NOMO-1 treated with dmso at 0.1 percent for 144 hours (cell line): ENCODE measurements at regions not wholly inside any gene's neighbourhood (a gene's known extent, or its start where the extent isn't known, plus 50 kb on each side); places are given as distances from the start of the nearest gene placed in this dataset.
A peak's percentile ranks its signal among the peaks of the same experiment; 100 is the strongest.

Source experiments
- DNase-seq: peaks from one replicate; lab custom pipeline; 2025; ENCODE audit not compliant: unreplicated experiment; lab: John Stamatoyannopoulos, UW

DNA sequence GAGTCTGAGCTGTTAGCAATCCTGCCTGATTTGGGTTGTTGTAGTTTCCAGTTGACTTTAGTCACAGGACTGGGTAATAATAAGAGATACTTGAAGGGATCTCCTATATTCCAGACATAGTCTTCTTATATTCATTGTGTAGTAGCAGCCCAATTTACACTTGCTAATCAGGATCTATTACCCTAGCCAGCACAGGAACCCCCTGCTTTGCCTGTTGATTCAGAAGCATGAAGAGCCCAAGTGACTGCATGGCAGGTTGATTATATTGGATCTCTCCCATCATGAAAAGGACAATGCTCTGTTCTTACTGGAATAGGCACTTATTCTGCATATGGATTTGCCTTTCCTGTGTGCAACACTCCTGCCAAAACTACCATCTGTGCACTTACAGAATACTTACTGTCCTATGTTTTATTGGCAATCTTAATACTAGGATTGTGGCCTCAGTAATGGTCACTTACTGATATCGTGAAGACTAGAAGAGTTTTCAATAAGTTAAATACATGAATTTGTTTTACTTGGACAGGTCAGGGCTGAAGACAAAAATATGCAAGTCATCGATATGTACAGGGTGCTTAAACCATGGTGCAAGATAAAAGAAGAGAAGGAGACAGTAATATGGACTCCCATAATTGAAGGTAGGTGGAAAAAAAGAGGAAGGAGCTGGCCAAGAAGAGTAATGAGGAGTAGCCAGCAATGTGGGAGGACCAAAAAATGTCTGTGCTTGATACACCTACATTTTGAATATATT lies 304.1 kb downstream of the MCTP2 start:
- DNase-seq = no peak

DNA sequence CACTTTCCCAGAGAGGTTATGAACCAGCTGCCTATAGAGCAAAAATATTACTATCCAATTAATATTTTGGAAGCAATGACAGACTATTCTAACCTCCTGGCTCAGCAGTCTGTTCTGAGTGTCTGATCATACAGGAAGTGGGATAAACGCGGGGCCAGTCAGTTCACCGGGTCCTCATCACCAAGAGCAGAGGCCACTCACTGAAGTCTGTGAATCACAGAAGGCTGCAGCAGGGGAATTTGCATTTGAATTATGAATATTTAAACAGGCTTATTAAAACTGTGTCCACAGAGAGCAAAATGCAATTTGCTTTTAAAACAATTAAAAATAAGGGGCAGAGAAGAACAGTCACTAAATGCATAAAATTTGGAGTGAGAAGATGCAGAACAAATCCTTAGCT lies 305.2 kb downstream of the MCTP2 start:
- no peak for DNase-seq

DNA sequence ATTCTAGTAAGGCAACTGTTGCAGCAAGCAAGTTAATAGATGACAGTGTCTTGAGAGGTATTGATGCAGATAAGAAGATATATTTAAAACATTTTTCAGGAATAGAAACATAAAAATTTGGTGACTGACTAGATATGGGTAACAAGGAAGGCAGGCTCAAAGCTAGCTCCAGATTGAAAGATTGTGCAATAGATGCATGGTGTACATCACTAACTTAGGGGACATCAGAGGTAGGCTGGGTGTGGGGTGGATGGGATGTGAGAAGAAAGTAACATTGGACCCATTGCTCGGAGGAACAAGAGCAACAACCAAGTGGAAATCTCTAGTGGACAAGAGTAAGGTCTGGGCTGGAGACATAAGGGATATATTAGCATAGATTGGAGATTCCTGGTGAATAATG lies 306.9 kb downstream of the MCTP2 start:
- no peak for DNase-seq

DNA sequence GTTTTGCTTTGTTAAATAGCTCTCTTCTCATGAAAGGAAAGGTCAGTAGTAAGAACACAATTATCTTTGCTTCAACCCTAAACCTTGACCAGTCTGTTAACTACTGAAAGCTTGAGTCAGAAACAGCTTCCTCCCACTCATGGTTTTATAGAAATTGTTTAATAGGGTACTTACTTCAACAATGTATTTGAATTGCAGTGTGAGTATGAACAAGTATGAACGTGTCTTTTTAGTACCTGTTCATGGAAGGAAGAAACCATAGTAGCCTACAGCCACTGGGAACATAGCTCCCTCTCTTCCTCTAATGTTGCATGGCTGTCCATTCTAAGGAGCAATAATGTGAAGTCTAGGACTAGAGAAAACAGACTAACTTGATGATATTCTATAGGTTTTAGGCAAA lies 311.0 kb downstream of the MCTP2 start:
- DNase-seq = no peak

DNA sequence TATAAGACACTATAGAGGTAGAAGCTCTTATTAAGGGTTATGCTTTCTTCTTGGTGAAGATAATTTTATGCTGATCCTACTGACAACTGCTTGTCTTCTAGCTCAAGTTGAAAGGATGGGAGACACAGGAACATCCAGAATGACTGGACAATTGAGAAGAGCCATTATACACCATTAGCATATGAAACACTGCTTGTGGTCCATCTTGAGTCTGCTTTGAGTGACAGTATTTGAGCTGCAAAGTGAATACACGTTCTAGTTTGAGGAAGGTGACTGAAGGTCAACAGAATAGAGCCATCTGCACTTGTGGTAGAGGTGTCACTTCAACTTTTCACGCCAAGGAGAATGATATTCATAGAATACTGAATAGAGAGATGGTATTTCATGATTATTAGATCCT lies 315.4 kb downstream of the MCTP2 start:
- DNase-seq = no peak

DNA sequence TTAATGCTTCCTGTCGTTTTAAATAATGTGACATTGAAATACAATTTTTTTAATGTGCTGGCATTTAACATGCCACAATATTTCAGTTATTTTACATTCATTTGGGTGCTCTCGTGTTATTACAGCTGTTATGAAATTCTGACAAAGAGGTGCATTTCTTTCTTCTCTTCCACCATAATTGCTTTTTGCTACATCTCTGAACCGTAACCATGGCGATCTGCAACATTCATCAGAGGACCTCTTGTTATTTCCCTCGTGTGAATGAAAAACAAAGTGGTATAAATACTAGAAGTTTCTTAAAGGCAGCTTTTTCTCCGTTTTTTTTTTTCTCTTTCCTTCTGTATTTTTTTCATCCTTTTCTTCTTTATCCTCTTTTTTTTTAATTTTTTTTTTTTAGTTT lies 316.4 kb downstream of the MCTP2 start:
- no peak for DNase-seq

DNA sequence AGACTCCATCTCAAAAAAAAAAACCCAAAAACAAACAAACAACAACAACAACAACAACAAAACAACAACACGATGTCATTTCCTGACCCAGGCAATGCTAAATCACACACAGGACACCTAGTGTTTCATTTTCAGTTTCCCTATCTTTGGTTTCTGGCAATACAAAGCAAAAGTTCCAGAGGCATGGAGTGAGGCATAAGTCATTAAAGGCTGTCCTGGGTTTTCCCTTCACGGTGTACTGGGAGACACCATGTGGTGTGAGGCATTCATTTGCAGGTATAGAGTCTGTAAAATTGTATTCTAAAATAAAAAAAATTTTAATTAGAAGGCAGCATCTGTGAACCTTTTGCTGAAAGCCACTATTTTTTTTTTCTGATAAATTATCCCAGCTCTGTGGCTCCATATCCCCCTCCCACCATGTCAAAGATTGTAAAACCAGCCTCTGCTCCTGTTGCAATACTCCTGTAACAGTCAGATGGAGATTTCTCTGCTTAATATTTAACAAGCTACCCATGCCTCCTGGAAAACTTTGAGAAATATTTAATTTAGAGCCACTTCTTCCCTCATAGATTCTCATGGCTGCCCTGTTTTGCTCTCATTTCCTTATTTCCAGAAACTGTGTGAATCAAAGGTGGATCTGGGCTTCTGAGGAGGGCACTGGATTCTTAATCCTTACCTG lies 324.6 kb downstream of the MCTP2 start:
- no peak for DNase-seq

DNA sequence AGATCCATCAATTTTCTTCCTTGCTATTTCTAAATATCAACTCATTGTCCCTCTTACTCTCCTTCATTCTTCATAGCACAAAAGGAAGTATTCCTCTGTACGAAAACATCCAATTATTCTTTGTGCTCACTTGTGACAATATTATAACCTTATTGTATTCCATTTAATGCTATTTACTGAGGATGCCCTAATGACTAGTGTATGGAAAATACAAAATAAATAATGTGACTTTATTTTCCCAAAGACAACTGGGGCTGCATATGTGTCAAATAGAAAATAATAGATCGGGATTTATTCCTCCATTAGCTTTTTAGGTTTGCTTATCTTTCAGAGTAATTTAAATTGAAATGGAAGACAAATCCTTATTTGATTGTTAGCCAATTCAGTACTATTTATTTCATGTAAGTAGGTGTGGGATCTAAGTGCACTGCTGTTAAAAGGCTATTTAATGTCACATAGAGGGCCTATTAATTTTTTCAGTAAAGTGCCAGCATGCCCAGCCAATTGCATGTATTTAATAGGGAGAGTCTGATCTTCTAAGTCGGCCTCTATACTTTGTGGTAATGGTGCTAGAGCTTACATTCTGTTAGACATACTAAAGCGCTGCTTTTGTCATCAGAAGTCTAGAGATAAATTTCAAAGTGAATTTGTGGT lies 329.8 kb downstream of the MCTP2 start:
- DNase-seq = no peak

DNA sequence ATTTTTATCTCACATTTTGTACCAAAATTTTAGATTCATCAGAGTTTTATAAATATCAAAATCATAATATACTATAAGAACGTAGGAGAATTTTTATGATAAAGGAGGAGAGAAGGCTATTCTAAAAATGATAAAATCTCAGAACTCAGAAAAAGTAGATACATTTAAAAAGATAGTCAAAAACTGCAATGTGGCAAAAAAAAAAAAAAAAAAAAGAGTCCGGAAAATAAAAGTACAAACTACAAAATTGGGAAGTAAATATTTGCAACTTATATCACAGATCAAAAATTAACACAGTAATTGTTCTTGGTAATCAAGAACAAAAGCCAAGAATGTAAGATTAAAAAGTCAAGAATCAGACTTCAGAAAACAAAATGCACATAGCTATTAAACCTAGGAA lies 332.1 kb downstream of the MCTP2 start:
- no peak for DNase-seq

DNA sequence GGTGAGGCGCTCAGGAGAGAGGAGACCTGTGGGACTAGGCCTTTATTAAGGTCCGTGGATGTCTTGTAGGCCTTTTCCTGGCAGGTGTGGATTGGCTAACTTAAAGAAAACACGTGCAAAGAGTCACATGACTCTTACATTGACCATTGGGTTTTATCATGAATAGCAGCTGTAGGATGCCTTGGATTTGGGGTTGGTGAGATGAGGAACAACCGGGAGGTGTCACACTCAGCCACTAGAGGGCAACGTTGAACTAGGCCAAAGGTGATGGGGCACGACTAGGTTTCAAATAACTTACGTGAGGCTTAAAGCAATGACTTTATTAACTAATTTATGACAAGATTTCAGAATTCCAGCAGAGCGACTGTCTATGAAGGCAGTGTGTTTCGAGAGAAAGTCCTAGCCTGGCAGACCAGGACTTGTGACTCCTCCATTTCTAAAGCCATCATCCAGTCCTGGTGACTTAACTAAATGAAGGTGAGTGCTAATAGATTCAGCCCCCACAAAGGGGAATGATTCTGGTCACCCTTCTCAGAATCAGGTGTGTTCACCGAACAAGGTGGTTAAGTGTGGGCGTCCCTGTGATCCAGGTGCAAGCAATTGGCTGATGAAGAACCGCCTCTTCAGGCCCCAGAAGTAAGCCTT lies 345.6 kb downstream of the MCTP2 start:
- DNase-seq = peak; percentile 12

DNA sequence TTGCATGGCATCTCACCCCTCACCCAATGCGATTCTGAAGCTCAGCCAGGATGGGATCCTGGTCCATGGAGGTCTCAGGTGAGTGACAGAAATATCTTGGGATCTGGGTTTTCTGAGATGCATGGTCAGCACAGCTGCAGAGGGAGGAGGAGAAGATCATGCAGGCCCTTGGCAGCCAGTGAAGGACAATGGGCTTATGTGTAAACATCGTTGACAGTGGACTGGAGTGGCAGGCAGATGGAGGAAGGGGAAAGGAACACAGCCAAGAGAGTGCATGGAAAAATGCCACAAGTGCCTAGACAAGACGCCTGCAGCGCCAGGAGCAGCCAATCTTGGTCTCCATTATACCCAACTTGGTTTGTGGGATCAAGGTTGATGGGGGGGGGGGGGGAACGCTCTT lies 347.9 kb downstream of the MCTP2 start:
- no peak for DNase-seq

DNA sequence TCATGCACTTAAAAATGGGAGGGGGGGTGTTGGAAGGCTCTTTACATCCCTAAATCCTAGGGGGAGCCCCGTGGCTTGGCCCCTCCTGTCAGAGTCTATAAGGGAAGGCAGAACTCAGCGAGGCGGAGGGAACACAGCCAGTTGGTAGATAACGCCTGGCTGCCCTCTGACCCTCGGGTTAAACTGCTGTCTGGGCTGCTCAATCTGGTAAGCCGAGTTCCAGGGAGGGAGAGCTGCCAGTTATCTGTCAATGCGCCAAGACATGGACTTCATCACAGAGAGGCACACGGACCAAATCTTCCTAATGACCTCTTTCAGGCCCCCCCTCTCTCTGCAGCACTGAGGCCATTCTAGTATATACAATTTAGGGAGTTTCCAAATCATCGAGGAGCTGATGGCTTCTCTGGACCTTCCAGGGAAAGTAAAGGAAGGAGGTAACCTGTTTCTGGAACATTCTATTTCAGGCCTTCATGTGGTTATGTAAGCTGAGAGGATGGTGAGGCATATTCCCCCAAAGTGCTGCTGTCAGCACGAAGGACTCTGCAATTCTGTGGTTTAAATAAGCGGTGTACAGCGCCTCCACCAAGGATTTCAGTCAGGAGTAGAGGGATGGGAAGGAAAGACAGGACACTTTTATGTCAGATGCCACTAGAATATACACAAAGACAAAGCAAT lies 349.0 kb downstream of the MCTP2 start:
- DNase-seq = no peak

DNA sequence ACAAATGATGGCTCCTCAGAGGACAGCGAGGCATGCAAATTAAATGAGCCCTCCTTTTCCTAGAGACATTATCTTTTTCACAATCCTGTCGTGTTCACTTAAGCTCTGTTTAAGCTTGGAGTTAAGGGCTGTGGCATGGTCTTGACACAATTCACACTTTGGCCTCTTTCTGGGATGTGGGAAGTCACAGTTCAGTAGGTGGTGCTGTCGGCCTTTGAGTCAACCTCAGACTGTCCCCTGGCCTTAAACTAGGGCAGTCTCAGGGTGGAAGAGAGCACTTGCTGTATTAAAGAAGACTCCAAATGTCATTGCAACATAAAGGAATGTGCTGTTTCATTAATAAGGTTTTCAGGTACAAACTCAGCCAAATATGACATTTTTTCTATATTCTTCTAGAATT lies 351.0 kb downstream of the MCTP2 start:
- peak; percentile 35 for DNase-seq

DNA sequence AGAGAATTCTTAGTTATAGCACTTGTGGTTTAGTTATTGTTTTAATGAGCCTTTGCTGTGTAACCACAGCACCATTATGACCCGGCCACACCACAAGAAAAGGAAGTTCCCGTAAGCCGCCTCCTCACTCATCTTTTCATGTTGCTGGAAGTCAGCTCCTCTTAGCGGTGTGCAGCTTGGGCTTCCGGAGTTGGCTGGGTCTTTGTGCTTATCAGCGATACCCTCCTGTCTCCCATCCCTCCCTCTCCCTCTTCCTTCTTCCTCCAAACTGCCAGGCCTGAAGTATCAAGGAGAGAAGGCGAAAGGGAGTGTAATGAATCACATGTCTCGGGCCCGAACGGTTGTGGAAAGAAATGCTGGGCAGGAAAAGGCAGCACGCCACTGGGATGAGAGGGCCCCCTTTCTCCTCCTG lies 353.5 kb downstream of the MCTP2 start:
- peak; percentile 83 for DNase-seq

DNA sequence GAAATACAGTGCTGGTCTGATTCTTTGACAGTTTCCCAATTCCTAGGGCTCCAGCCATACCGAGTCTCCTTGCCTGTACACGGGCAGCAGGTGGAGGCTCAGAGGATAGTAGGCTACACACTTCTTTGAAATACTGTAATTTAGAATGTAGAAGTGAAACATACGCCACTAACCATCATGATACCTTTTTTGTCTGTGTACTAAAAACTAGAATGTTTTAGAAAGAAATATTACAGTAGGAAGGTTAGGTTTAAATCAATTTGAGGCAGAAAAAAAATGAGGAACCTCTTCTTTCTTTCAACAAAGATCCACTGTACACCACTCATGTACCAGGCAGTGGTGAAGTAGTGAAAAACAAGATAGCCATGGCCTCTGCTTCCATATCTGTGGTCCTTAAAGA lies 354.7 kb downstream of the MCTP2 start:
- no peak for DNase-seq

DNA sequence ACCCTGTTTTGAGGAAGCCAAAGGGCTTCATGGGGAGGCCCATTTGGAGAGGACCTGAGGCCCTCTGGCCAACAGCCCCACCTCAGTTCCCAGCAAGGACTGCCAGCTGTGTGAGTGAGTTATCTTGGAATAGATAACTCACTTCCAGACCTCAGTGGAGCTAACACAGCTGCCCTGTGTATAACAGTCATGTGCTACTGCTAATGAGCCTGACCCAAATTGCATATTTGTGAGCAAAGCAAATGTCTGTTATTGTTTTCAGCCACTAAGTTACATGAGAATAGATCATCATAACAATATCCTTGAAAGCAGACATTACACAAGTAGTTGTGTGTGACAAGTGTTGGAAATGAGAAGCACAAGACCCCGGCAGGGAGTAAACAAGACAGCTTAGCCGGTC lies 355.8 kb downstream of the MCTP2 start:
- no peak for DNase-seq

DNA sequence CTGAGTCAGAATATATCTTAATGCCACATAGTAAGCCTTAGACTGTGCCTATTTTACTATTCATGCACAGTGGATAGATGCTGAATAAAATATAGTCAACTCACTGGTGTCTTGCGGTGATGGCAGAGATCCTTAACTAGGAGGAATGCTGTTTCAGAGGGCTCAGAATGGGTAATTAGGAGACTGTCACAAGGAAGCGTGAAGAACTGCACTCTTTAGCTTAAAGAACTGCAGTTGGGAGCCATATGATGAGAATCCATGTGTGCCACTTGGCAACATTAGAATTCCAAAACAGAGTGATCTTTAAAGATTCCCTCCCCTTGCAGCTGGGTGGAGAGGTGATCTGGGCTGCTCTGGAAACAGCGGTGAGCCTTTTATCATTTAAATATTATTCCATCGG lies 357.6 kb downstream of the MCTP2 start:
- no peak for DNase-seq

DNA sequence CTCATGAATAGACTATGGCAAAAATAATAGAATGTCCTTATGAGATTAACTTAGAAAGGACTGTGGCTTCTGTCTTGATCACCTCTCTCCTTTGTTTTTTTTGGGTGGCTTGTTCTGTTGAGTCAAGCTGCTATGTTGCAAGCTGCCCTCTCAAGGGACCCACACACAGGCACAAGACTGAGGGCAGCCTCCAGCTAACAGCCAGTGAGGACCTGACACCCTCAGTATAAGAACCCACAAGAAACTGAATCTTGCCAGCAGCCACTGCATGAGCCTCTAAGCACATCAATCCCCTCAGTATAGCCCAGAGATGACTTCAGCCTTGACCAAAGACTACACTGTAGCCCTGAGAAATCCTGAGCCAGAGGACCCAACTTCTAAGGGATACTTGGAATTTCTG lies 361.1 kb downstream of the MCTP2 start:
- no peak for DNase-seq

DNA sequence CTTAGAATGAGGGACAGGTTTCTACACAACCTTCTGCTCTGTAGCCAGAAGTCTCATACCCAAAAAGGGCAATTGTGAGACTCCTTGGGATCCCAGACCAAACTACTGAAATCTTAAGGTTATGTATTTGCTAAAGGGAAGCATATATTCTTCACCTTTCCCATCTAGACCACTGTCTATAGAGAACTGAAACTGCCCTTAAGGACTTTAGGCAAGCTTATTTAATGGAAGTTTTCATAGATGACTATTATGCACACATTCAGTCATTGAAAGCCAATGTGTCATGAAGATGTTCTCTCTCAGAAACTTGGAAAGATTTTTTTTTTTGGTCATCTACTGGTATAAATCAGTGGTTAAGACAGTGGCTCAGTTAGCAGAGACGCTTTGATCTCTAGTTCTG lies 365.3 kb downstream of the MCTP2 start:
- DNase-seq = no peak

DNA sequence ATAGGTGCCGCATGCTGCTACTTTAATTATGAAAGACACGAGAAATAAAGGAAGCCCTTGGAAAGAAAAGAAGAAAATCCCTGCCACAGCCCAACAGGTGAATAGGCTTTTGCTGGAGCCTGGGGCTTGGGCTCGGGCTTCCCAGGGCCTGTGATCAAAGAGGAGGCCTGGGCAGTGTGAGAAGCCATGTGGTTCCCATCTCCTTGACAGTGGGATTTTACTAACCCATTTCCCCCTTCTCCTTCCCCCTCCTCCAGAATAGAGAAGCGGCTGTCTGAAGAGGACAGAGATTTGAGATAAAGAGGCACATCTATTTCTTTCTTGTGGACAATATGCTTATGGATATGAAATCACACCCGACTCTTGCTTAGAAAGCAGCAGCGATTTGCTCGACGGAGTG lies 369.1 kb downstream of the MCTP2 start:
- no peak for DNase-seq

DNA sequence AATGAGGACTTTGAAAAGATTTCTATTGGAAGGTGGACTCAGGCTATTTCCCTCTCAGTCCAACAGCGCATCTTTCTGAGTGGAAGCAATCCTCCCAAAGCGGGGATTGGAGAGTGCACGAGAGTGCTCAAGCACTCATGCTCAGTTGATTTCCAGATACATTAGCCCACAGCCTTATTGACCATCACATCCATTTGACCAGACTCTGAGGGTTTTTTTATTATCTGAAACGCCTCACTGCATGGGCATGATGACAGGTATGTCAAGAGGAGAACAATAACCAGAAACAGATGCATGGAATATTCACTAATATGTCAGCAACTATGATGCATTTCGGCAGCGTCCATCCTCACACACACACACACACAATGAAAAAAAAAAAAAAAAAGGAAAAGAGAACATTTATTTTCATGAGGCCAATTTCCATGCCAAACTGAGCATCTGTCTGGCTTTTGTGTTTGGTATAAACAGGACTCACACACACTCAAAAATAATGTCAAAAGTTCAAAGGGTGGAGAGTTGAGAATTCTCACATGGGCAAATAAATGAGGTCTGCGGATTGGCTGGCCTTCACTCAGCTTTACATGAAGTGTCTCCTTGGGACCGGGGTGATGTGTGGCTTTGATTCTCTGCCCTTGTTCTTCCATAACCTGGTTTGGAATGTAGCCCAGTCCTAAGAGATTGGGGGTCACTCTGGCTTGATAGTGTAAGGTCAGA lies 371.6 kb downstream of the MCTP2 start:
- DNase-seq = no peak
